ENCODE measurements at regions not wholly inside any gene's neighbourhood (a gene's known extent, or its start where the extent isn't known, plus 50 kb on each side); places are given as distances from the start of the nearest gene placed in this dataset.
"Not testable (repeated sequence)": the region's sequence is repeated elsewhere in the genome, so short reads cannot be mapped to it uniquely, and the experiment has no call there.

GRCh38 chrX:35285289-35285962 is 342.8 kb downstream of the FAM47B start:
- H3K27me3 ChIP-seq: peaks cover 0 to 14% (median 1%) of the 10 kb centered on the region in 4 donors
- no peaks in the 10 kb centered on the region for H3K4me1 ChIP-seq
- no peaks in the 10 kb centered on the region for H3K36me3 ChIP-seq
- 63 to 66% methylated on average over 9 of the region's 9 CpGs for WGBS, 2 donors
- H3K4me3 ChIP-seq: no peak overlapping the region
- no peak for TF ChIP-seq CTCF (IDR thresholded peaks at IDR 0.05)
- no peak for FAIRE-seq
- ATAC-seq: no peak
- no peak overlapping the region for H3K27ac ChIP-seq
- no peaks in the 10 kb centered on the region for H3K9me3 ChIP-seq
- intact Hi-C loops (cut with DNase I): no loop called here
- no peak for DNase-seq

DNA sequence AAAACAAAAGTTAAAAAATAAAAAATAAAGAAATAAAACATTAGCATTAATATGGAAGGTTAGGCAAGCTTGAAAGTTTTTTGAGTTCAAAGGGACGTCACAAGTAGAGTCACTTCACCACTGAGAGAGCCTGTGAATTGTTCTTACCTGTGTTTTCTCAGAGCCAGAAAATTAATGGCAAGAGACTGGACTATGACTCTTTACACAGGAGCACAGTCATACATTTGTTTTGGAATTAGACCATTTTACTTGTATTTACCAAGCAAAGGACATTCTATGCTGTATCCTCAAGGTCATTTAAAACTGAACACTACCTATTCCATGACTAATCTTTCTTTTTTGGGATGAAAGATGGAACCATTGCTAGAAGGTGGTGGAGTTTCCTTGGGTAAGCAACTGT is 346.1 kb downstream of the FAM47B start:
- Histone ChIP-seq H3K4me3 (no peak overlapping the region), H3K27me3 (no peaks in the 10 kb centered on the region), H3K9me3 (no peaks in the 10 kb centered on the region), H3K27ac (no peak overlapping the region), H3K36me3 (no peaks in the 10 kb centered on the region), H3K4me1 (no peaks in the 10 kb centered on the region)
- intact Hi-C loops (cut with DNase I): no loop called here
- no peak for ATAC-seq
- FAIRE-seq: no peak
- no peak for TF ChIP-seq CTCF (IDR thresholded peaks at IDR 0.05)
- WGBS, 2 donors: 32 to 36% methylated on average over 1 of the region's 1 CpG
- DNase-seq: no peak

DNA sequence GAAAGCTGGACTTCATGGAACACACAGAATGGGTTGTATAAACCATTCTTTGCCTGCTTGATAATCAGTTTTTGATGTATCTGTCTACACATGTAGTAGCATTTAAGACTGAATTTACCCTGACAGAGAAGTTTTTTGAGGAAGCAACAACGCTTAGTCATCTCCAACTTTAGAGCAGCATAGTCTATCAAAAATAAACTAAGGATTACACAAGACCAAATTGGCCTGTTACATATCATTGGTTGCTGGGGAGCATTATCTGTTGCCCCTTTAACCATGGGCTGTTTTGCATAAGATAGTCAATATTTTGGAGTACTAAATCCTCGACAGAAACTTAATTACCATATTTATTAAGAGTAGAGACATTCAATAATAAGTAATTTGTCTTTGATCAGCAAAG is 347.4 kb downstream of the FAM47B start:
- intact Hi-C loops (cut with DNase I): no loop called here

GRCh38 chrX:35291013-35291412 is 348.4 kb downstream of the FAM47B start:
- no peak for DNase-seq
- intact Hi-C loops (cut with DNase I): no loop called here
- 52 to 58% methylated on average over 2 of the region's 2 CpGs for WGBS, 2 donors
- Histone ChIP-seq H3K4me3 (no peak overlapping the region), H3K36me3 (no peaks in the 10 kb centered on the region), H3K9me3 (no peaks in the 10 kb centered on the region), H3K4me1 (no peaks in the 10 kb centered on the region), H3K27me3 (no peaks in the 10 kb centered on the region), H3K27ac (no peak overlapping the region)
- no peak for TF ChIP-seq CTCF (IDR thresholded peaks at IDR 0.05)
- ATAC-seq: no peak
- FAIRE-seq: no peak

More for the DNA sequence above, 347.4 kb downstream of the FAM47B start:
- no peak for DNase-seq
- ATAC-seq: no peak
- Histone ChIP-seq H3K27me3 (no peaks in the 10 kb centered on the region), H3K36me3 (no peaks in the 10 kb centered on the region), H3K4me1 (no peaks in the 10 kb centered on the region), H3K9me3 (no peaks in the 10 kb centered on the region), H3K27ac (no peak overlapping the region), H3K4me3 (no peak overlapping the region)
- FAIRE-seq: no peak
- TF ChIP-seq CTCF (IDR thresholded peaks at IDR 0.05): no peak
- WGBS, 2 donors: 32 to 40% methylated on average over 2 of the region's 2 CpGs

GRCh38 chrX:35292522-35292921 is 349.9 kb downstream of the FAM47B start:
- no peak for TF ChIP-seq CTCF (IDR thresholded peaks at IDR 0.05)
- Histone ChIP-seq H3K27ac (no peak overlapping the region), H3K4me3 (no peak overlapping the region), H3K4me1 (no peaks in the 10 kb centered on the region), H3K9me3 (no peaks in the 10 kb centered on the region), H3K27me3 (no peaks in the 10 kb centered on the region), H3K36me3 (no peaks in the 10 kb centered on the region)
- intact Hi-C loops (cut with DNase I): no loop called here
- ATAC-seq (no peak), FAIRE-seq (no peak), DNase-seq (no peak)

GRCh38 chrX:35305037-35305436 is 362.4 kb downstream of the FAM47B start:
- H3K4me3 ChIP-seq; DNase-seq; intact Hi-C loops (cut with DNase I); FAIRE-seq; H3K4me1 ChIP-seq; H3K9me3 ChIP-seq; H3K27ac ChIP-seq; H3K36me3 ChIP-seq; H3K27me3 ChIP-seq; ATAC-seq: not testable (repeated sequence)

All from pancreas (tissue), 10 donors.